AG09319 (cell line): ENCODE measurements at regions not wholly inside any gene's neighbourhood (a gene's known extent, or its start where the extent isn't known, plus 50 kb on each side); places are given as distances from the start of the nearest gene placed in this dataset.

Source experiments
- DNase-seq: peaks from one replicate; pipeline ENCODE4 v3.0.0-alpha.2; 2010; ENCODE audit warnings: low read depth; ENCODE audit errors: extremely low read depth
- TF ChIP-seq, protein P1 (sequence below): IDR thresholded peaks from 2 replicates; pipeline ENCODE4 v1.5.1; 2011; ENCODE audit warnings: low read depth, mild to moderate bottlenecking, inconsistent platforms, low read length, moderate library complexity

DNA sequence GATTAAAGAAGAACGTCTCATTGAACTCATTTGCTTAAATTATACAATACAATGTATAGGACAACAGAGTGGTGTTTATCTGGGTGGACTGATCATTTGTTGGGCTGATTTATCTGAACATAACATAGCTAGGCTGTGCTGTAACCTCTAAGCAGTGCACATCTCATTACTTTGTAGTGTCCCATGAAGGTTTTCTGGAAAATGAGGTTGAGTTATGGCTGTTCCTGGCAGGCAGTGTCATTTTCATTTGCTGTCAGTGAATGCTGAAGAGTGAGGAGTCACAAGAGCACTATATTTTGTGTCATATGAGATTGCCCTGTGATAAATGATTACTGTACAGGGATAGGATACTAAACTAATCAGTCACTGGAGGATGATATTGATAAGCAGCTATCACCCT, 340.2 kb downstream of the HS3ST3B1 start:
- no peak for DNase-seq
- TF ChIP-seq, protein P1, sequence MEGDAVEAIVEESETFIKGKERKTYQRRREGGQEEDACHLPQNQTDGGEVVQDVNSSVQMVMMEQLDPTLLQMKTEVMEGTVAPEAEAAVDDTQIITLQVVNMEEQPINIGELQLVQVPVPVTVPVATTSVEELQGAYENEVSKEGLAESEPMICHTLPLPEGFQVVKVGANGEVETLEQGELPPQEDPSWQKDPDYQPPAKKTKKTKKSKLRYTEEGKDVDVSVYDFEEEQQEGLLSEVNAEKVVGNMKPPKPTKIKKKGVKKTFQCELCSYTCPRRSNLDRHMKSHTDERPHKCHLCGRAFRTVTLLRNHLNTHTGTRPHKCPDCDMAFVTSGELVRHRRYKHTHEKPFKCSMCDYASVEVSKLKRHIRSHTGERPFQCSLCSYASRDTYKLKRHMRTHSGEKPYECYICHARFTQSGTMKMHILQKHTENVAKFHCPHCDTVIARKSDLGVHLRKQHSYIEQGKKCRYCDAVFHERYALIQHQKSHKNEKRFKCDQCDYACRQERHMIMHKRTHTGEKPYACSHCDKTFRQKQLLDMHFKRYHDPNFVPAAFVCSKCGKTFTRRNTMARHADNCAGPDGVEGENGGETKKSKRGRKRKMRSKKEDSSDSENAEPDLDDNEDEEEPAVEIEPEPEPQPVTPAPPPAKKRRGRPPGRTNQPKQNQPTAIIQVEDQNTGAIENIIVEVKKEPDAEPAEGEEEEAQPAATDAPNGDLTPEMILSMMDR, result no peak

DNA sequence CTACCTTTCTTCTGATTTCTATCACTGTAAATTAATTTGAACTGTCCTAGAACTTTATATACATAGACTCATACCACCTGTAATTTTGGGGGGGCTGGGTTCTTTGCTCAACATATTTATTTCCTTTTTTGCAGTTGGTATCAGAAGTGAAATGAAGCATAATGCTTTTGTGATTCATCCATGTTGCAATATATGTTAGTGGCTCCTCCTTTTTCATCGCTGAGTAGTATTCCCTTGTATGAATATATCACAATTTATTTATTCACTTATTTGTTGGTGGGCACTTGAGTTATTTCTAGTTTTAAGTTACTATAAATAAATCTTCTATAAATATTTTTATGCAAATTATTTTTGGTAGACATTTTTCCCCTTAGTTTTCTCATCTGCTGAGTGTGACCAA, 336.4 kb downstream of the HS3ST3B1 start:
- TF ChIP-seq, protein P1, result no peak

DNA sequence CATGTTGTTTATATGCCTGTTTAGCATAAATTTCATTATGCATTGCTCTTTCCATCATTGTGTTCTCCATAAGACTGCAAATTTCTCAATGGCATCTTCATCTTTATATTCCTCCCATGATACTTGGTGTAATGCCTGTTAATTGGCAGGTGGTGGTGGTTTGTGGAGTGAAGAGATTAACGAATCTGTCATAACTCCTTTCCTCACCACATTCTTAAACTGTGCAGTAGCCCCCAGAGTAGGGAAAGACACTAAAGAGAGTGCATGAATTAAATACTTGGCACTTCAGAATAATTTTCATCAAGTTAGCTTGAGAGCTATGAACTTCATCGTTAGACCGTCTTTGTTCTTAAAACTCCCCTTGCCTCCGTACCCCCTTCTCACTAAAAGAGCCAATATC, 329.7 kb downstream of the HS3ST3B1 start:
- TF ChIP-seq, protein P1, result no peak

More for the DNA sequence above, 336.4 kb downstream of the HS3ST3B1 start:
- DNase-seq, result no peak

DNA sequence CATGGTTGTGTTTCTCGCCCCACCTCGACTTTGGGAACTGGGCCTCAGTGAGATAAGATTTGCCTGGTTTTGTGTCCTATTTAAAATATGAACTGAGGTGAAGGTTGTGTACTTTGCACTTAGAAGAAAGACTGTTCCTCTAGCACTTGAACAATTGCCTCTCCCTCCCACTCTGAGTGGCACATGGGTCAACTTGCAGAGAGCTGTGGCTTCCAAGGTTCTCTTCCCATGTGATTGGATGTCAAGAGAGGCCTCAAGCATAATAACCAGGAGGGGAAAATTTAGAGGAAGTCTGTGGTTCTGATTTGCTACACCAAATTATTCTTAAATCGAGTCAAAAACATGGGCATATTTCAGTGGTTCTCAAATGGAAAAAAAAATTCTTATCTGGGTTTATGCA, 329.2 kb downstream of the HS3ST3B1 start:
- DNase-seq, result no peak
- TF ChIP-seq, protein P1, result no peak

More for the DNA sequence above, 329.7 kb downstream of the HS3ST3B1 start:
- no peak for DNase-seq

DNA sequence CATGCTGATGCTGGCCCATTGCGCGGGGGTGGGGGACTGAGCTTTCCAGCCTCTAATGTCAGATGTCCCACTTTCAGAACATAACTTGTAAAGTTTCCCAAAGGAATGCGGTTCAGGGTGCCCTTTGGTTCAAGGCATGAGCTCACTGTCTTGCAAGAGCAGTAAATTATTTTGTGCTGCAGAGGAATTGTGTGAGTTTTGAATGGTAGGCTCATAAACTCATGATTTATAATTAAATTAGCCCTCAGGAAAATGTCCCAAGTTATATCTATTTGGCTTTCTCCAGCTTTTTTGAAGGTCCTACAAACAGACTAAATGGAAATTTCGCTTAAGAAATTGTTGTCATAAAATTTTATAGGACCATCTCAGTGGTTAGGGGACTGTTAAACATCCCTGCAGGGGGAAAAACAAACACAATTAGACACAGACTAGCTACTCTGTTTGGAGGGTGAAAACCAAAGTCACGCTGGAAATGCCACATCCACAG, 321.8 kb downstream of the HS3ST3B1 start:
- no peak for DNase-seq
- TF ChIP-seq, protein P1, result no peak

DNA sequence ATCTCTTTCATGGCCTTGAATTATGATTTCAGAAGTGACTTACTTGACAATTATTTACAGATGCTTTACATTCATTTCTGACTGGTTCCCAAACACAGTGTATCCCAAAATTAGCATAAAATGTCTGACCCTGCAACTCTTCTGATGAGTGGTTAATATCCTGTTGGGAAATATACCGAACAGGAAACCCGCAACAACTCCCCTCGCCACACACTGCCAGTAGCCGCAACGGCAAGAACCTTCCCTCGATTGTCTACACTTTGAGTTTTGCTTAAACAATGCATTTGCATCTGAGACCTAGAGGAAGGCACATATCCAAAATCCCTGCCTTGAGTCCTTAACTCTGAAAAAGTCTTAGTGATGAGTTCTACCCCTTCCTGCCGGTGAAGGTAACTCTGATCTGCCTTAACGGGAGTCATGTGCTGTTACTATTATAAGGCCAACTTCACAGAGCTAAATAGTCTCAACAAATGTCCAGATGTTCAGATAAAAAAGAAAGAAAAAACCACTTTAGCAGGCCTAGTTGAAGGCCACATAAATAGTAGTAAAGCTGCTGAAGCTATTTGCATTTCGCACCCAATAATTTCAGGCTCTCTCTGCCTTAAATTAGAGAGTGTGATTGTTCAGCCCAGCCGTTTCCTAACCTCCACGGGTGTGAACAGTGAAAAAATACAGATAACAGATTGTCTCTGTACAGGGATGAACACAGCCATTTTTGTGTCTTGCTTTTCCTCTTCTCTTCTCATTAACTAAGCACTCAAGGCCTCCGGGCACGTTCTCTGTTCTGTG, 321.1 kb downstream of the HS3ST3B1 start:
- TF ChIP-seq, protein P1, result no peak
- no peak for DNase-seq

DNA sequence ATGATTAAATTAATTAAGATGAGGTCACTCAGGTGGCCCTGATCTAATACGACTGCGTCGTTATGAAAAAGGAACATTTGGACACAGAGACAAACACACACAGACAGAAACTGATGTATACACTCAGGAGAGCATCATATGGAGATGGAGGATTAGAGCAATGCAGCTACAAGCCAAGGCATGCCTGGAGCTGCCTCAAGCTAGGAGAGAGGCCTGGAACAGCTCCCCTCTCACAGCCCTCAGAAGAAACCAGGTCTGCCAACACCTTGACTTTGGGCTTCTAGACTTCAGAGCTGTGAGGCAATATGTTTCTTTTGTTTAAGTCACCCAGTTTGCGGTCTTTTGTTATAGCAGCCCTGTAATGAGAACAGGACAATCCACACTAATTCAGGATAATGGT, 318.9 kb downstream of the HS3ST3B1 start:
- no peak for DNase-seq
- TF ChIP-seq, protein P1, result no peak
